ENCODE measurements at regions not wholly inside any gene's neighbourhood (a gene's known extent, or its start where the extent isn't known, plus 50 kb on each side); places are given as distances from the start of the nearest gene placed in this dataset.

GRCh38 chr6:164130151-164130550 lies 715.6 kb downstream of the QKI start:
- no peak overlapping the region for H3K9ac ChIP-seq (ENCODE audit: insufficient read depth in 1 of 2, low read depth in 2 of 2, low read length in 2 of 2)
- TF ChIP-seq FOXM1 (IDR thresholded peaks at IDR 0.05; ENCODE audit: low read depth) (no peak), FOXM1 (CRISPR knock-in tag; IDR thresholded peaks at IDR 0.05; ENCODE audit: low read depth) (no peak), RBM17 (IDR thresholded peaks at IDR 0.05; ENCODE audit: borderline replicate concordance, low read depth, low read length) (no peak), FOXP4 (CRISPR knock-in tag; IDR thresholded peaks at IDR 0.05; ENCODE audit: borderline replicate concordance) (no peak), ZNF717 (CRISPR knock-in tag; IDR thresholded peaks at IDR 0.05) (no peak), RBM39 (optimal IDR thresholded peaks at IDR 0.05; ENCODE audit: low read depth, low read length) (no peak), ZNF23 (CRISPR knock-in tag; IDR thresholded peaks at IDR 0.05) (no peak)
- TF ChIP-seq, protein P1, sequence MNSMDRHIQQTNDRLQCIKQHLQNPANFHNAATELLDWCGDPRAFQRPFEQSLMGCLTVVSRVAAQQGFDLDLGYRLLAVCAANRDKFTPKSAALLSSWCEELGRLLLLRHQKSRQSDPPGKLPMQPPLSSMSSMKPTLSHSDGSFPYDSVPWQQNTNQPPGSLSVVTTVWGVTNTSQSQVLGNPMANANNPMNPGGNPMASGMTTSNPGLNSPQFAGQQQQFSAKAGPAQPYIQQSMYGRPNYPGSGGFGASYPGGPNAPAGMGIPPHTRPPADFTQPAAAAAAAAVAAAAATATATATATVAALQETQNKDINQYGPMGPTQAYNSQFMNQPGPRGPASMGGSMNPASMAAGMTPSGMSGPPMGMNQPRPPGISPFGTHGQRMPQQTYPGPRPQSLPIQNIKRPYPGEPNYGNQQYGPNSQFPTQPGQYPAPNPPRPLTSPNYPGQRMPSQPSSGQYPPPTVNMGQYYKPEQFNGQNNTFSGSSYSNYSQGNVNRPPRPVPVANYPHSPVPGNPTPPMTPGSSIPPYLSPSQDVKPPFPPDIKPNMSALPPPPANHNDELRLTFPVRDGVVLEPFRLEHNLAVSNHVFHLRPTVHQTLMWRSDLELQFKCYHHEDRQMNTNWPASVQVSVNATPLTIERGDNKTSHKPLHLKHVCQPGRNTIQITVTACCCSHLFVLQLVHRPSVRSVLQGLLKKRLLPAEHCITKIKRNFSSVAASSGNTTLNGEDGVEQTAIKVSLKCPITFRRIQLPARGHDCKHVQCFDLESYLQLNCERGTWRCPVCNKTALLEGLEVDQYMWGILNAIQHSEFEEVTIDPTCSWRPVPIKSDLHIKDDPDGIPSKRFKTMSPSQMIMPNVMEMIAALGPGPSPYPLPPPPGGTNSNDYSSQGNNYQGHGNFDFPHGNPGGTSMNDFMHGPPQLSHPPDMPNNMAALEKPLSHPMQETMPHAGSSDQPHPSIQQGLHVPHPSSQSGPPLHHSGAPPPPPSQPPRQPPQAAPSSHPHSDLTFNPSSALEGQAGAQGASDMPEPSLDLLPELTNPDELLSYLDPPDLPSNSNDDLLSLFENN (IDR thresholded peaks at IDR 0.05; ENCODE audit: low read depth in 2 of 2, low read length in 2 of 2): no peak
- no peak overlapping the region for H2AFZ ChIP-seq (ENCODE audit: low read depth, low read length)
- ChIA-PET POLR2A (interaction anchor here (1.1 kb wide), 1 partner anchor 9 kb away, joined by 3 read pairs; no protein-coding TSS in a partner anchor), CTCF (ENCODE audit: low intra/inter-chr PET ratio) (no interaction called here)
- no peaks in the 10 kb centered on the region for H3K4me1 ChIP-seq (replicated peaks in 1 of 2; ENCODE audit: control insufficient read depth in 2 of 2, insufficient read depth in 2 of 2, low read length in 2 of 2)
- H3K27ac ChIP-seq (ENCODE audit: extremely low read depth, low read depth, low read length): no peak overlapping the region
- H3K9me3 ChIP-seq (replicated peaks; ENCODE audit: control insufficient read depth, insufficient read depth, low read depth, low read length): no peaks in the 10 kb centered on the region
- no peaks in the 10 kb centered on the region for H3K27me3 ChIP-seq (ENCODE audit: control insufficient read depth in 2 of 2, insufficient read depth in 2 of 2, low read length in 2 of 2)
- no peaks in the 10 kb centered on the region for H4K20me1 ChIP-seq (replicated peaks; ENCODE audit: control insufficient read depth, insufficient read depth, low read length)
- FAIRE-seq (no peak), DNase-seq (ENCODE audit: extremely low read depth in 1 of 4, low spot score in 3 of 4) (no peak), ATAC-seq (no peak)
- H3K4me2 ChIP-seq (ENCODE audit: insufficient read depth, low read length): no peak overlapping the region
- no peaks in the 10 kb centered on the region for H3K9me1 ChIP-seq (ENCODE audit: control insufficient read depth, insufficient read depth, low read length)
- no peaks in the 10 kb centered on the region for H3K79me2 ChIP-seq (ENCODE audit: control insufficient read depth, insufficient read depth, low read length)
- 0% methylated on average over 2 of the region's 2 CpGs for WGBS (ENCODE audit: insufficient coverage, low coverage, missing lambda C conversion rate)
- H3K36me3 ChIP-seq (ENCODE audit: control insufficient read depth, insufficient read depth, low read length): no peaks in the 10 kb centered on the region
- intact Hi-C loops (cut with micrococcal nuclease): no loop called here
- H3K4me3 ChIP-seq: no peak overlapping the region
- in situ Hi-C loops (cut with MboI): no loop called here
- BruUV-seq (replicated peaks): no TSS peak

All from K562 (cell line).